ENCODE measurements at regions not wholly inside any gene's neighbourhood (a gene's known extent, or its start where the extent isn't known, plus 50 kb on each side); places are given as distances from the start of the nearest gene placed in this dataset.

DNA sequence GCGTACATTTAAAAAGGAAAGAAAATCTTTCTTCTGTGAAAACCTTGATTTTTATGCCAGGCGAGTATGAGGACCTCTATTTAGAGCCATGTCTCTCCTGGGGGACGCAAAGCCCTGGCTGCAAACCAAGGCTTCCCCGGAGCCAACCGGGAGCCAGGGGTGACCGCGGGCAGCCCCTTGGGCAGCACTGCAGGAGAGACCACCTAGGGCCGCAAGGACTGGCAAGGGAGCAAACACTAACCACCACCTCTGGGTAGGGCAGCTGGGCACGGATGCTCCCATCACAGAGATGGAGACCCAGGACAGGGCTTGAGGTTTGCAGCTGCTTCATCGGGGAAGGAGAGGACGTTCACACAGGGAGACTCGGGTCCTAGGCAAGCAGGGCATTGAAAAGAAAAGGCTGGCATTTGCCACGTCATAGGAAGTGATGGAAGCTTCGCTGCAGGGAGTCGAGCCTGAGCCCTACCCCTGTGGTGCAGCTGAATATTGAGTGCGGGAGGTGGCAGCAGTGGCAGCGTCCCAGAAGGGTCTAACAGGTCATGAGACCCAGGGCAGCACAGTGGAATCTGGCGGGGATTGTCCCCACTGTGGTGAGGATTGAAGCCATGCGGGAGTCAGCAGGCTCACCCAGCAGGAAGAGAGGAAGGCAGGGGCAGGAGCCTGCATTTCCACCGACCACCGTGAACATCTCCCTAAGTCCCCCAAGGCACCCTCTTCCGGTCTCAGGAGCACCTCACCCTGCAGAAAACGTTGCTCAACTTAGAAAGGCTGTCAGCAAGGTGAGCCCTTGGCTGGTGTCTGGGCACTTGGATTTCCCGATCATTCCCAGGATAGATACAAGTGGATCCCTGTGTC, 156.2 kb upstream of the CST7 start:
- TF ChIP-seq, protein P1, sequence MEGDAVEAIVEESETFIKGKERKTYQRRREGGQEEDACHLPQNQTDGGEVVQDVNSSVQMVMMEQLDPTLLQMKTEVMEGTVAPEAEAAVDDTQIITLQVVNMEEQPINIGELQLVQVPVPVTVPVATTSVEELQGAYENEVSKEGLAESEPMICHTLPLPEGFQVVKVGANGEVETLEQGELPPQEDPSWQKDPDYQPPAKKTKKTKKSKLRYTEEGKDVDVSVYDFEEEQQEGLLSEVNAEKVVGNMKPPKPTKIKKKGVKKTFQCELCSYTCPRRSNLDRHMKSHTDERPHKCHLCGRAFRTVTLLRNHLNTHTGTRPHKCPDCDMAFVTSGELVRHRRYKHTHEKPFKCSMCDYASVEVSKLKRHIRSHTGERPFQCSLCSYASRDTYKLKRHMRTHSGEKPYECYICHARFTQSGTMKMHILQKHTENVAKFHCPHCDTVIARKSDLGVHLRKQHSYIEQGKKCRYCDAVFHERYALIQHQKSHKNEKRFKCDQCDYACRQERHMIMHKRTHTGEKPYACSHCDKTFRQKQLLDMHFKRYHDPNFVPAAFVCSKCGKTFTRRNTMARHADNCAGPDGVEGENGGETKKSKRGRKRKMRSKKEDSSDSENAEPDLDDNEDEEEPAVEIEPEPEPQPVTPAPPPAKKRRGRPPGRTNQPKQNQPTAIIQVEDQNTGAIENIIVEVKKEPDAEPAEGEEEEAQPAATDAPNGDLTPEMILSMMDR (IDR thresholded peaks at IDR 0.05; ENCODE audit: borderline replicate concordance) = no peak
- Histone ChIP-seq H3K4me1 (no peaks in the 10 kb centered on the region), H3K36me3 (no peaks in the 10 kb centered on the region), H3K27ac (replicated peaks) (no peak overlapping the region), H3K4me3 (no peak overlapping the region), H3K9me3 (replicated peaks) (no peaks in the 10 kb centered on the region), H3K27me3 (ENCODE audit: low read depth) (peaks cover 67% of the 10 kb centered on the region)
- intact Hi-C loops (cut with micrococcal nuclease) = no loop called here
- DNase-seq = no peak

DNA sequence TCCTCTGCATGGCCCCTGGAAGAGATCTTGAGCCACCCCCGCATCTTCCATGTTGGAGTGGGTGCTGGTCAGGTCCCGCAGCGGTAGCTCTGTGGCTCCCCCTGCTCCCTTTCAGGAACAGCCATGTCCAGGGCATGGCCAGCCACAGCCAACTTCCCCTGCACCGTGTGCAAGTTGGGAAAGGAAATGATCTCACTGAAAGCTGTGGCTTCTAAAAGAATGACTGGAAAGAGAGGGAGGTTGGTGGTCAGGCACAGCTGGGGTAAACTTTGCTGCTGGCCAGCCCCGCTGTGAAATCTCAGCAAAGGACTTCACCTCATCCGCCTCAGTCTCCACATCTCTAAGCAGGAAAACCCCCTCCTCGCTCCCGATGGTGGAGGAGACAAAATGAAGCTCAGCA, 153.6 kb upstream of the CST7 start:
- no peaks in the 10 kb centered on the region for H3K4me1 ChIP-seq
- intact Hi-C loops (cut with micrococcal nuclease) = no loop called here
- TF ChIP-seq, protein P1 (IDR thresholded peaks at IDR 0.05; ENCODE audit: borderline replicate concordance) = no peak
- H3K27ac ChIP-seq (replicated peaks) = no peak overlapping the region
- H3K4me3 ChIP-seq = no peak overlapping the region
- peaks cover 75% of the 10 kb centered on the region for H3K27me3 ChIP-seq (ENCODE audit: low read depth)
- no peaks in the 10 kb centered on the region for H3K36me3 ChIP-seq
- H3K9me3 ChIP-seq (replicated peaks) = no peaks in the 10 kb centered on the region
- no peak for DNase-seq

DNA sequence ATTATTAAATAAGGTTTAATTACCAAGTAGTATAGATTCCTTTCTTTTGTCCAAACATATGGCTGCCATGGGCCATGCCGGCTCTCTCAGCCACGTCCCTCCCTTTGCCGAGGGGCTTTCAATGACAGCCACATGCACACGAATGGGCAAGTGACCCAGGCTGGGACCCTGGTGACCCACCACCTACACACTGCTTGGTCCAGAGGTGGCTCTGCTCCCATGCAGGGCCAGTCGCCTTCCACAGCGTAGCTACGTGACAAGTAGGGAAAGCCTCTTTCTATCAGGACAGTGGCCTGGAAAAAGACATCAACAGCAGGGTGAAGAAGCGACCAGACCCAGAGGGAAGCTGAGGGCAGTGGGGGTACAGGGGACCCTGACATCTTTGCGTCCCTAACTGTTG, 152.8 kb upstream of the CST7 start:
- H3K27ac ChIP-seq (replicated peaks) = no peak overlapping the region
- no peaks in the 10 kb centered on the region for H3K4me1 ChIP-seq
- H3K4me3 ChIP-seq = no peak overlapping the region
- H3K27me3 ChIP-seq (ENCODE audit: low read depth) = peaks cover 78% of the 10 kb centered on the region
- TF ChIP-seq, protein P1 (IDR thresholded peaks at IDR 0.05; ENCODE audit: borderline replicate concordance) = no peak
- no peak for DNase-seq
- H3K36me3 ChIP-seq = no peaks in the 10 kb centered on the region
- intact Hi-C loops (cut with micrococcal nuclease) = no loop called here
- H3K9me3 ChIP-seq (replicated peaks) = no peaks in the 10 kb centered on the region

DNA sequence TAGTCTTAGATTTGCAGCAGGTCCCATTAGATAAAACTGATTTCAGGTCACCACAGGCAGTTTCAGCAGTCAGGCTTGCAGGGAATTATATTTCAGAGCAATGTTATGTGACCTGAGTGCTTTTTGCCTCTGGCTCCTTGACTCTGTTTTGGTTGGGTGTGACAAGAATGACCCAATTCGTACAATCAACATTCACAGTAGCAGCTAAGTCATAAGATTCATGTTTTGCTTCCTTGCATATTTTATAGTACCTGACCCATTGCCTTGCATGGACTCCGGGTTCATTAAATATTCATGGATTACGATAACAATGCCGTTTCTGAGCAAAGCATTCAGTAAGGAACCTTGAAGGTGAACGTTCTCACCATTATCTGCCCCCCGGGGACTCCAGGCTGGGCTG, 152.0 kb upstream of the CST7 start:
- intact Hi-C loops (cut with micrococcal nuclease) = no loop called here

DNA sequence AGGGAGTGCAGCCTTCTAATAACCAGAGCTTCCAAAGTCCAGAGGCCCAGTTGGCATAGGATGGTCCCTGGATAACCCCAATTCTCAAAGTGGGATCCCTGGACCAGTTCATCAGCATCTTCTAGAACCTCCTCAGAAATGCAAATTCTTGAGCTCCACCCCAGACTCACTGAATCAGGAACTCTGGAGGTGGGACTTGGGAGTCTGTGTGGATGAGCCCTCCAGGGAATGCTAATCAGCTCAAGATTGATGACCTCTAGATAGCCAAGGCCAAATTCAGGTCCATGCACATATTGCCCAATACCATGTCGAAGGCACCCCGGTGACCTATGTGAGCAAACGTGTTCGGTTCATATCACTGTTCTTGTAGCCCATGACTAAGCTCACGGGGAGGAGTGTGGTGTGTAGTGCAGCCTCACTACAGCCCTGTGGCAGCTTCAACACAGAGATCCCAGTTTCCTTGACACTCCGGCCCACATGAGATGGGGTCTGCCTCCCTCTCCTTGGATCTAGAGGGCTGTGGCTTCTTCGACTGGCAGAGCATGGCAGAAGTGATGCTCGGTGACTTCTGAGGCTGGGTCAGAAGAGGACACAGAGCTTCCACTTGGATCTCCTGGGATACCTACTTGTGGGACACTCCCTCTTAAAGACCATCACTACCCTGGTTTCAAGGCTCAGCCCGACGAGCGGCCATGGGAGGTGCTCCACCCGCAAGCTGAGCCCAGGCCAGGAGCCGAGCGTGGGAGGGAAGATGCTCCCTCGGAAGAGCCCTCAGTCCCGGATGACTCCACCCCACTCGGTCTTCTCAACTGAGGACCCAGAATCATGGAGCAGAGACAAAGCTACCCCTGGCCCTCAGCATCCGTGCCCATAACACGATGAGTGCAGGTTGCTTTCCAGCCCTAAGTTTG, 151.1 kb upstream of the CST7 start:
- Histone ChIP-seq H3K27ac (replicated peaks) (no peak overlapping the region), H3K9me3 (replicated peaks) (no peaks in the 10 kb centered on the region), H3K27me3 (ENCODE audit: low read depth) (peaks cover 76% of the 10 kb centered on the region), H3K4me1 (no peaks in the 10 kb centered on the region), H3K4me3 (no peak overlapping the region), H3K36me3 (no peaks in the 10 kb centered on the region)
- intact Hi-C loops (cut with micrococcal nuclease) = no loop called here
- DNase-seq = no peak
- TF ChIP-seq, protein P1 (IDR thresholded peaks at IDR 0.05; ENCODE audit: borderline replicate concordance) = no peak

More for the DNA sequence above, 152.0 kb upstream of the CST7 start:
- Histone ChIP-seq H3K36me3 (no peaks in the 10 kb centered on the region), H3K4me3 (no peak overlapping the region), H3K27ac (replicated peaks) (no peak overlapping the region), H3K9me3 (replicated peaks) (no peaks in the 10 kb centered on the region), H3K27me3 (ENCODE audit: low read depth) (peaks cover 79% of the 10 kb centered on the region), H3K4me1 (no peaks in the 10 kb centered on the region)
- TF ChIP-seq, protein P1 (IDR thresholded peaks at IDR 0.05; ENCODE audit: borderline replicate concordance) = no peak
- DNase-seq = no peak

Measured in left ventricle myocardium inferior (tissue), 1 donor.